ENCODE measurements at regions not wholly inside any gene's neighbourhood (a gene's known extent, or its start where the extent isn't known, plus 50 kb on each side); places are given as distances from the start of the nearest gene placed in this dataset.

GRCh38 chr7:42406358-42406757, 169.3 kb upstream of the GLI3 start:
- TF ChIP-seq CTCF (IDR thresholded peaks at IDR 0.05) = no peak
- Histone ChIP-seq H3K27ac (no peak overlapping the region), H3K36me3 (ENCODE audit: insufficient read depth in 1 of 2, low read depth in 1 of 2) (no peaks in the 10 kb centered on the region), H3K4me1 (no peaks in the 10 kb centered on the region), H3K4me3 (no peak overlapping the region), H3K9me3 (no peaks in the 10 kb centered on the region), H3K27me3 (ENCODE audit: insufficient read depth in 3 of 3, low read length in 2 of 3) (peaks cover 0 to 2% (median 0%) of the 10 kb centered on the region in 3 donors)
- ATAC-seq (no peak), DNase-seq (no peak)
- intact Hi-C loops (cut with DNase I) = no loop called here
- 92 to 96% (median 96%) methylated on average over 16 of the region's 16 CpGs for whole genome bisulfite sequencing, 3 donors

GRCh38 chr7:42405782-42406181, 168.8 kb upstream of the GLI3 start:
- peaks cover 0 to 2% (median 0%) of the 10 kb centered on the region in 3 donors for H3K27me3 ChIP-seq (ENCODE audit: insufficient read depth in 3 of 3, low read length in 2 of 3)
- no peaks in the 10 kb centered on the region for H3K9me3 ChIP-seq
- ATAC-seq (no peak), DNase-seq (no peak)
- no peak overlapping the region for H3K4me3 ChIP-seq
- H3K36me3 ChIP-seq (ENCODE audit: insufficient read depth in 1 of 2, low read depth in 1 of 2) = no peaks in the 10 kb centered on the region
- 86 to 100% (median 88%) methylated on average over 1 of the region's 1 CpG for WGBS, 3 donors
- no peak overlapping the region for H3K27ac ChIP-seq
- TF ChIP-seq CTCF (IDR thresholded peaks at IDR 0.05) = no peak
- no peaks in the 10 kb centered on the region for H3K4me1 ChIP-seq
- intact Hi-C loops (cut with DNase I) = no loop called here

- Histone ChIP-seq H3K4me3 (no peak overlapping the region), H3K9me3 (no peaks in the 10 kb centered on the region), H3K4me1 (no peaks in the 10 kb centered on the region), H3K36me3 (ENCODE audit: insufficient read depth in 1 of 2, low read depth in 1 of 2) (no peaks in the 10 kb centered on the region), H3K27ac (no peak overlapping the region), H3K27me3 (ENCODE audit: insufficient read depth in 3 of 3, low read length in 2 of 3) (peaks cover 0 to 2% (median 0%) of the 10 kb centered on the region in 3 donors)
- intact Hi-C loops (cut with DNase I) = no loop called here
- 95 to 97% (median 96%) methylated on average over 1 of the region's 1 CpG for WGBS, 3 donors
- no peak for TF ChIP-seq CTCF (IDR thresholded peaks at IDR 0.05)
- ATAC-seq (no peak), DNase-seq (no peak)
Measured at GRCh38 chr7:42403831-42404230, 166.8 kb upstream of the GLI3 start.

GRCh38 chr7:42400961-42401360, 164.0 kb upstream of the GLI3 start:
- DNase-seq = no peak
- Histone ChIP-seq H3K36me3 (ENCODE audit: insufficient read depth in 1 of 2, low read depth in 1 of 2) (no peaks in the 10 kb centered on the region), H3K9me3 (no peaks in the 10 kb centered on the region), H3K27me3 (ENCODE audit: insufficient read depth in 3 of 3, low read length in 2 of 3) (peaks cover 0 to 2% (median 0%) of the 10 kb centered on the region in 3 donors), H3K4me3 (no peak overlapping the region), H3K27ac (no peak overlapping the region), H3K4me1 (no peaks in the 10 kb centered on the region)
- WGBS, 3 donors = 90 to 92% (median 91%) methylated on average over 7 of the region's 7 CpGs
- TF ChIP-seq CTCF (IDR thresholded peaks at IDR 0.05) = no peak
- ATAC-seq = no peak
- intact Hi-C loops (cut with DNase I) = no loop called here

GRCh38 chr7:42400211-42400772, 163.3 kb upstream of the GLI3 start:
- H3K27ac ChIP-seq = no peak overlapping the region
- intact Hi-C loops (cut with DNase I) = no loop called here
- no peak overlapping the region for H3K4me3 ChIP-seq
- no peaks in the 10 kb centered on the region for H3K4me1 ChIP-seq
- no peak for DNase-seq
- H3K9me3 ChIP-seq = no peaks in the 10 kb centered on the region
- no peaks in the 10 kb centered on the region for H3K36me3 ChIP-seq (ENCODE audit: insufficient read depth in 1 of 2, low read depth in 1 of 2)
- peaks cover 0 to 2% (median 0%) of the 10 kb centered on the region in 3 donors for H3K27me3 ChIP-seq (ENCODE audit: insufficient read depth in 3 of 3, low read length in 2 of 3)
- no peak for ATAC-seq
- 95 to 98% (median 96%) methylated on average over 4 of the region's 4 CpGs for WGBS, 3 donors
- no peak for TF ChIP-seq CTCF (IDR thresholded peaks at IDR 0.05)
